Ecto neural progenitor cell (in vitro differentiated cells): ENCODE measurements at regions not wholly inside any gene's neighbourhood (a gene's known extent, or its start where the extent isn't known, plus 50 kb on each side); places are given as distances from the start of the nearest gene placed in this dataset.

ENCODE experiments used
- DNase-seq: peaks from one replicate; pipeline ENCODE4 v3.0.0-alpha.2; 2018; ENCODE audit warnings: low spot score

DNA sequence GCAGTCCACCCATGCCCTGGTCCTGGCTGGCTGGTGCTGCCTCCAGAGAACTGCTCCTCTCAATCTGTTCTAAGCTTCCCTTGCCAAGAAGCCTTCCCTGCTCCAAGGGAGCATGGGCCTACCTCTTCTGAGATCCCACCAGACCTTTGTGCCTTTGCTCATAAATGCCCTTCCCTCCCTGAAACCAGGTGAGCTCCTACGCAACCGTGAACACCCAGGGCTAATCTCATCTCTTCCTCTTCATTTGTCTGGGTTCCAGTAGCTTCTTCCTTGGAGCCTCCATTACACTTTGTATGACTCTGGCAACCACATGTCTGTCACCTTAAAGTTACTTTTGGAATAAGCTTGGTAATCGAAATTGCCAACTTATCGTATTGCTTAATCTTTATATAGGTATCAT is 270.6 kb downstream of the PBX3 start:
- no peak for DNase-seq

DNA sequence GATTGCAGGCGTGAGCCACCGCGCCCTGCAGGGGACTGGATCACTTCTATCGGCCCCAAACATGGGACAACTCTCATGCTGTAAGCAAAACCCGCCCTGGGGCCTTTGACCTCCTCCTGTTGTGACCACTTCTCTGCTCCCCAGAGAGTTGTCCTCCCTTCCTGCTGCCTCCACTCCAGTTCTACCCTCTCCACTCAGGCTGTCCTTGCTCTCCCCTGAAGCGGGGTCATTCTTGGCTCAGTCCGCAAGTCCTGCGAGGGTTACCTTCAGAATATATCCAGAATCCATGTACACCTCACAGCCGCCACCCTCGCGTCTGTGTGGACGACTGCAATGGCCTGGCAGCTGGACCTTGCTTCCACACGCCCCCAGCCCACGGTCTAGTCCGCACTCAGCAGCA is 273.7 kb downstream of the PBX3 start:
- DNase-seq: no peak

DNA sequence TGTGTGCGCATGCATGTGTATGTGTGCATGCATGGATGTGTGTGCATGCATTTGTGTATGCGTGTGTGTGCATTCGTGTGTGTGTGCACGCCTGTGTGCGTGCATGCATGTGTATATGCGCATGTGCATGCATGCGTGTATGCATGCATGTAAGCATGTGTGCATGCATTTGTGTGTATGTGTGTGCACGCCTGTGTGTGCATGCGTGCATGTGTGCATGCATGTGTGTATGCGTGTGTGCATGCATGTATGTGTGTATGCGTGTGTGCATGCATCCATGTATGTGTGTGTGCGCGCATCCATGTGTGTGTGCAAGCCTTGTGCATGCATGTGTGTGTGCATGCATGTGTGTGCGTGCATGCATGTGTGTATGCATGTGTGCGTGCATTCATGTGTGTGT is 276.8 kb downstream of the PBX3 start:
- no peak for DNase-seq

DNA sequence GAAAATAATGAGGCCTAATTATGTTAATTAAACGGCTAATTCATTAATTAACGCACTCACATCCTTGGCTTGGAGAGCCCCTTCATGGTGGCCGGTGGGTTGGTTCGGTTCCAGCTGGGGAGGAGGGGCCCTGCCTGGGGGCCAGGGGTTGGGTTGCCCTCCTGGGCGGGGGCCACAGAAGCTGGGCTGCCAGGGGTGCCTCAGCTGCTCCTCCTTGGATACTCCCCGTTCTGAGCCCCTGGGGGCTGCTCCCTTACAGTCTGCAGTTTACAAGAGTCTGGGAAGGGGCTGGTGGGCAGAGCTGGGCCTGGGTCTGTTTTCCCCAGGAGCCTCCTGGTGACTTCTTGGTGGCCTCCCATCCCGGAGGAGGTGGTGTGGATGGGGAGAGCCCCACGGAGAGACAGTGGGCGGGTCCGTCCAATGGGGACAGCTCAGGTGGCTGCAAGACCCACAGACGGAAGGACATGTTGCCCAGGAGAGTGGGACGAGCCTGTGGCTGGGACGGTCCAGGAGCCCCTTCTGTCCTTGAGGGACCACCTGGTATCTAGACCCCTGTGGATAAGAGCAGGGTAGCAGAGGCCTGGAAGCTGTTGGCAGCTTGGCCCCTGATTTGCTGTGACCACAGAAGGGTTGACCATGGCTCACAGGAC is 277.5 kb downstream of the PBX3 start:
- no peak for DNase-seq

DNA sequence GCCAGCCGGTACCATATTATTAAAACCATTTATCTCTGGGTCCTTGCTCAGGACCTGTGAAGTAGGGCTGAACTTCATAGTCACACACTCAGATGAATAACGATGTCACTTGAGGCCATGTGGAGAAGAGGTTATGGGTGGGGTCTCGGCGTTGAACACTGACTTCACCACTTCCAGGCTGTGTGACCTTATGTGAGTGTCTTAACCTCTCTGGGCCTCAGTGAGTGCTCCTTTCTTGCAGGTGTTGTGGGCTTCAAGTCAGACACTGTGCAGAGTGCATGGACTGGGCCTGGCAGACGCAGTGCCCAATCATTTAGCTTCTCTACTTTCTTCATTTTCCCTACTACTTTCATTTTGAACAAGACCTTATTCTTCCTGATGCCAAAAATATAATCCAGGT is 278.8 kb downstream of the PBX3 start:
- DNase-seq: no peak

DNA sequence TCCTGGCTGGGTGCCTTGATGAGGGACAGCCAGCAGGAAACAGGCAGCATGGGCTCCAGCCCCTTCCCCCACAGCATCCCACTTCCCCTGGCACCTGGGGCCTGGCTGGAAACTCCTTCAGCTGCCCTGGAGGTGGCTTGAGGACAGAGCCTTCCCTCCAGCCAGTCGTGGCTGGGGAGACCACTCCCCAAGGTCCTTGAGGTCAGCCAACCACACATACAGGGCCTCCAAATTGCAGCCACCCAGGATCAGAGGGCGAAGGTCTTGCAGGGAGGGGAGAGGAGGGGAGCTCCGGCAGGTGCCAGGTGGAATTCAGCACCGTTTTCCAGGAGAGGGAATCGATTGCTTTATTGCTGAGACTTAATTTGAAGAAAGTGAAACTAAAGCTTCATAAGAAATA is 280.4 kb downstream of the PBX3 start:
- DNase-seq: no peak

- no peak for DNase-seq
Observed at GRCh38 chr9:126028746-126029145, 281.6 kb downstream of the PBX3 start.

DNA sequence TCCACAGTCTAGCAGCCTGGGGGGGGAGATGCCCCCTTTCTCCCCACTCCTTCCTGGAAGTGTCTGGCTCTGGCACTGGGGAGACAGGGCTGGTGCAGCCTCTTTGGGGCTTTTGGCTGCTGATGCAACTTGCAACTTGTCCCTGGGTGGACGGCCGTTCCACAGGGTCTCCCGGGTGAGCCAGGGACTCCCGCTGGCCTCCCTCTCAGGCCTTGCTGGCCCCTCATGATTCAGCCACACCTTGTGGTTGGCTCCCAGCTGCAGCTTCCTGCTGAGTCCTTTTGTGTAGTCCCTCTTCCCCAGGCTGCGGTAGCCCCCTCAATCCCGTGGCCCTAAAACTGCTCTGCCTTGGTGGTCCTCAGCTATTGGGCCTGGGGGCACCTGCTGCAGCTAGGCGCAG is 283.5 kb downstream of the PBX3 start:
- no peak for DNase-seq

- DNase-seq: no peak
Observed at GRCh38 chr9:126031116-126031515, 283.9 kb downstream of the PBX3 start.

- no peak for DNase-seq
Observed at GRCh38 chr9:126032135-126032534, 285.0 kb downstream of the PBX3 start.

DNA sequence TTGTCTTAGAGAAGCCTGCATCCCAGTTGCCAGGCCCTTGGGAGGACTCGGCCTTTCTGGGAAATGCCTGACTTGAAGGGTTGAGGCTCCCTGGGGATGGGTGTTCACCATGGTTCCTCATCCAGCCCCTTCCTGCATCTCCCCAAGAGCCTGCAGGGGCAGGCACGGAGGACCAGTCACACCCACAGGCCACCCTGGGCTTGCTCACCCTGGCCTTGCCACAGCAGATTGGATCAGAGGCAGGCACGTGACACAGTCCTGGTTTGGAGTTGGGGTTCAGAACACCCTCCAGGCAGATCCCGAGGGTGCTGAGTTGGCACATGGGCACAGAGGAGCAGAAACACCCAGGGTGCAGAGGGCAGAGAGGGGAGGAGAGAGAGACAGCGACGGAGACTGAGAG is 286.1 kb downstream of the PBX3 start:
- DNase-seq: no peak

DNA sequence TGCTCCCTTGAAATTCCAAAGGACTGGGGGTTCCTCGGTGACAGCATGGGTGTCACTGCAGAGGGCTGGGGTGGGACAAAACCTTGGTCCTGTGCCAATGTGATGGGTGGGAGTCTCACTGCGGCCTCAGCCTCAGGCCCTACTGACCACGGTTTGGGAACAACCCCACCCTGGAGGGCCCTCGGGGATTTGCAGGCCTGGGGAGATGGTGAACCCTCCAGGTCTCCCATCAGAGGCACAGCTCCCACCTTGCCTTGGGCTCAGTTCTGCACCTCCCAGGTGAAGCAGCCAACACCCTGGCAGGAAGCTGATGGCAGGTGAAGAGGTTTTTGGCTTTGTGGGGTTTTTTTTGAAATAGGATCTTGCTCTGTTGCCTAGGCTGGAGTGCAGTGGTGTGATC is 286.8 kb downstream of the PBX3 start:
- DNase-seq: no peak

GRCh38 chr9:126036881-126037291 is 289.7 kb downstream of the PBX3 start:
- DNase-seq: no peak

DNA sequence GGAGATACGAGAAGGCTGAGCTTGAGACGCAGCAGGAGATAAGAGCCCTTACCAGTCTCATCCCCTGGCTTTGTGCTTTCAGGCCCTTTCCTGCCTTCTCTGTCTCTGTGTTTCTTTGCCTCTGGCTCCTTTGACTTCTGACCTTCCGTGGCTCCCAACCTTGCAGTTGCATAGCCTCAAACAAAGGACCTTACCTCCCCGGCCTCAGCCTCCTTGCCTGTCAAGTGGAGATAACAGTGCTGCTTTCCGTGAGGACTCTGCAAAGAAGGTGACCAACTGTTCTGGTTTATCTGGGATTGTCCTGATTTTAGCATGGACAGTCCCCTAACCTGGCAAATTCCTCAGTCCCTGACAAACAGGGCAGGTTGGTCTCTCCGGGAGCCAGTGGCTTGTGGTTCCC is 287.8 kb upstream of the MVB12B start:
- no peak for DNase-seq

DNA sequence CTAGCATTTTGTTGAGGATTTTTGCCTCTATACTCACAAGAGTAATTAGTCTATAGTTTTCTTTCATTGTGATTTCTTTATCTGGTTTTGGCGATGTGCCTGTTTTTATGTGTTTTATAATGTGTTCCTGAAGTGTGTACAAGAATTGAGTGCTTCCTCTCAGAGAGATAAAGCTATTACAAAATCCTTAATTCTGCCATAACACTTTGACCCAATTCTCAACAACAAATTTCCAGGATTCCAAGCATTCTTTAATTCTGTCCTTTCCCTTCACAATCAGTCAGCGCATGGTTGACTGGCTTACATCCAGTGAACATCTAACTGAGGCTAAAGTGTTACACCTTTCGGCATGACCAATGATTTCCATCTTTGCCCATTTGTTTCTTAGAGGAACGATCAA is 282.9 kb upstream of the MVB12B start:
- no peak for DNase-seq

- no peak for DNase-seq
Observed at GRCh38 chr9:126049088-126049487, 277.5 kb upstream of the MVB12B start.

- DNase-seq: no peak
Observed at GRCh38 chr9:126049896-126050604, 276.6 kb upstream of the MVB12B start.

DNA sequence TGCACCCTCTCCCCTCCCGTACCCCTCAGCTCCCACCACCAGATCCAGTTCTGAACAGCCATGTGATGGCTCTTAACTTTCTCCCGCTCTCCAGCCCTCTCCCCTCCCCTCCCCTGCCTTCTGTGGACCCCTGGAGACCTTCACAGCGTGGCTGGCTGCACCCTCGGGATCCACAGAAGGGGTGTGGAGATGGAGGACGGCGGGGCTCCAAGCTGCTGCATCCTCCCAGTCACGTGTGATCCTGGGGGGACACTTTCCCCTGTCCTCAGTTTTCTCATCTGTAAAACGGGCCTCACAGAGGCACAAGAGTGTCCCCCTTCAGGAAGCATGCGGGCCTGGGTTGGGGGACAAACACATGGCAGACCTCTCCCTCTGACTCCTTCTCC is 276.0 kb upstream of the MVB12B start:
- DNase-seq: no peak

- DNase-seq: no peak
Observed at GRCh38 chr9:126051446-126052130, 275.0 kb upstream of the MVB12B start.

GRCh38 chr9:126052791-126053190 is 273.8 kb upstream of the MVB12B start:
- DNase-seq: no peak

DNA sequence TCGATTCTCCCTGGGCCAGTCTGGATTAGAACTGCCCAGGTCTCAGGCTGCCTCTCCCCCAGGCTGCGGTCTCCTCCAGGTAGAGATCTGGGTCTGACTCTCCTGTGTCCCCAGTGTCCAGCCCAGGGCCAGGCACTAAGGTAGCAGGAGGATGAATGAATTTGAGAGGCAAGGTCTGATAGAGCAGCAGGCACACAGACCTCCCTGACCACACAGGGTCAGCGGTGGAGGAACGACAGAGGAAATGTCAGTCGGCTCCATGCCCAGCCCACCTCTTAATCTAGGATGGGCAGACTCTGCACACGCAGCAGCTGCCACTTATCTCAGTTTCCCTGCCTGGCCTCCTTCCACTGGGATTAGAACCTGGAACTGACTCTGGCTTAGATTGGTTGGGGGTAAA is 272.7 kb upstream of the MVB12B start:
- no peak for DNase-seq

DNA sequence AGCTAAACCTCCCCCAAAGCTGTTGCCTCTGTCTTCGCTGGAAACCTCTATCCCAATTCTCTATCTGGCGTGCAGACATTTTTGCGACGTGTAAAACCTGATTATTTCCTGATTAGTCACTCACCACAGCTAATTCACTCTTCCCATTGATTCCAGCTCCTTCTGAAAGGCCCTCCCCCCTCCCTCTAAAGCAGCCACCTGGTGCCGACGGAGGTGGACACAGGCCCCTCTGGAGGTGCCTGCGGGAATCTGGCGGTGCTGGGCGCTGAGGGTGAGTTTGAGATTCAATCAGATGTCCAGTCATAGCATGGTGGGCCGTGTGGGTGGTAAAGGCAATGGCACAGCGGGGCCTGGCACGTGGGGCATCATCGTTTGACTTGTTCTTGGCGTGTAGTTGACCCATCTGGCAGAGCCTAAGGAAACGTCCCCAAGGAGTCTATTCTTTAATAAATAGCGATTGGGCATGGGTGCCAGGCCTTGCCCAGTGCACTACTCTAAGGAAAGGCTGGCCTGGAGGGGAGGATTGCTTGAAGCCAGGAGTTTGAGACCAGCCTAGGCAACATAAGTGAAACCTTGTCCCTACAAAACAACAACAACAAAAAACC is 271.1 kb upstream of the MVB12B start:
- DNase-seq: no peak
